ENCODE measurements at regions not wholly inside any gene's neighbourhood (a gene's known extent, or its start where the extent isn't known, plus 50 kb on each side); places are given as distances from the start of the nearest gene placed in this dataset.

DNA sequence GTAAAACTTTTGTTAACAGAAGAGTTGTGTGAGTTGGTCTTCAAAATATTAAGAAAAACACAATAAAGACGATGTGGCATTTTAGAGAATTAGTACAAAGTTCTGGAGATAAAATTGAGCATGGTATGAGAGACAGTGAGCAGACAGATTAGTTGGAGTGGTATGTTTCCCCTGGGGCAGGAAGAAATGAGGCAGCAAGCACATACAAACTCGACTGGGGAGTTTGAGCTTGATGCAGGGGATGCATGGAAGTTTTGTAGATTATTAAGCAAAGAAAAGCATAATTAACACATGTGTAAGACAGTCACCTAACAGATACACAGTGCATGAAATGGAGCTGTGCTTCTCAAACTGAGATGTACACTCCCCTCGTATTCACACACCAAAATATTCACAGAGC is 58.1 kb upstream of the IL2 start:
- DNase-seq (ENCODE audit: low read depth), result no peak

DNA sequence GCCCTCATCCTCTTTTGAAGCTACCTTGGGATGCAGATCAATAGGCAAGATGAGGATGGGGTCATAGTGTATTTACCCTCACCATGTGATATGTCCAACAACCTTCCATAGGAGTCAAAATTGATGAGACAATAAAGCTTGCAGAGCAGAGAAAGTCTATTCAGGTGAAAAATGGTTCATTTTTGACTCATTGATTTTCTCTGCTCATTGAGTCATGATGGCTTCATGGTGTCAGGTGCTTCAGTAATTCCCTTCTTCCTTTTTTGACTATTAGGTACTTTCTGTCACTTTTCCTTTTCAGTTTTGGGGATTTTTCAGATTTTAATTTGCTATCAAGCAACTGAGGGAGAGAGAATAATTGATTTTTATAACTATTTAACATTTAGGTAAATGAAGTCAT is 55.9 kb upstream of the IL2 start:
- DNase-seq (ENCODE audit: low read depth), result no peak

DNA sequence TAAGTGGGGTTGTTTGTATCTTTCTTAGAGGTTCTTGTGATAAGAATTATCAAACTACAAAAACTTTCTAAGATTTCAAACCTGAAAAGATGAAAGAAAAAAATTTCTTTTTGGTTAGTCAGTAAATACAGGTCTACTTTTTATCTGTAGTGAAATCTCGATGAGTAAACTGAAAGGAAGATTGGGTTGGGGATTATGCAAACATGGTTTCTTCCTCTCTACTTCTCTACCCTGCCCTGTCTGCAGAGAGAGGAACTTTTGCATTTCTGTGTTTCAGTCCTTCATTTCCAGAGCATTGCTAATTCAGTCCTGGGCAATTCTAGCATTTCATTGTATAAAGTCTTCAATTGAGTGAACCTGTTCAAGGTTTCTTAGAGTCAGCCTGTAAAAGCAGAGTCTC is 51.6 kb upstream of the IL2 start:
- no peak for DNase-seq (ENCODE audit: low read depth)
